Stimulated activated CD8-positive, alpha-beta memory T cell treated with anti-CD3 and anti-CD28 coated beads, Interleukin-2, amount 100 ng/mL, for 1 hour (primary cell): ENCODE measurements at regions not wholly inside any gene's neighbourhood (a gene's known extent, or its start where the extent isn't known, plus 50 kb on each side); places are given as distances from the start of the nearest gene placed in this dataset.
"Not testable (repeated sequence)": the region's sequence is repeated elsewhere in the genome, so short reads cannot be mapped to it uniquely, and the experiment has no call there.

Experiments used
- DNase-seq, 2 donors: peaks; one replicate each; pipeline ENCODE4 v3.0.0-alpha.2; 2020; ENCODE audit warnings: low read depth in 2 of 2

- DNase-seq: no peak
Measured at GRCh38 chr18:4765401-4765800, 310.3 kb upstream of the DLGAP1 start.

- DNase-seq: no peak
Measured at GRCh38 chr18:4762330-4762729, 307.2 kb upstream of the DLGAP1 start.

GRCh38 chr18:4758980-4759379 is 303.9 kb upstream of the DLGAP1 start:
- no peak for DNase-seq

- no peak for DNase-seq
Measured at GRCh38 chr18:4755848-4756247, 300.7 kb upstream of the DLGAP1 start.

- DNase-seq: not testable (repeated sequence)
Measured at GRCh38 chr18:4753151-4753550, 298.0 kb upstream of the DLGAP1 start.

- no peak for DNase-seq
Measured at GRCh38 chr18:4751523-4751922, 296.4 kb upstream of the DLGAP1 start.

- DNase-seq: no peak
Measured at GRCh38 chr18:4750393-4751346, 295.6 kb upstream of the DLGAP1 start.

- no peak for DNase-seq
Measured at GRCh38 chr18:4748975-4749374, 293.9 kb upstream of the DLGAP1 start.

GRCh38 chr18:4734903-4735302 is 279.8 kb upstream of the DLGAP1 start:
- no peak for DNase-seq

- no peak for DNase-seq
Measured at GRCh38 chr18:4734021-4734420, 278.9 kb upstream of the DLGAP1 start.

GRCh38 chr18:4721545-4721944 is 266.4 kb upstream of the DLGAP1 start:
- DNase-seq: no peak

- no peak for DNase-seq
Measured at GRCh38 chr18:4720518-4720917, 265.4 kb upstream of the DLGAP1 start.

- no peak for DNase-seq
Measured at GRCh38 chr18:4705894-4706293, 250.8 kb upstream of the DLGAP1 start.

- no peak for DNase-seq
Measured at GRCh38 chr18:4704781-4705180, 249.7 kb upstream of the DLGAP1 start.

GRCh38 chr18:4691836-4692235 is 236.7 kb upstream of the DLGAP1 start:
- DNase-seq: no peak

- not testable (repeated sequence) for DNase-seq
Measured at GRCh38 chr18:4678685-4679084, 223.6 kb upstream of the DLGAP1 start.

GRCh38 chr18:4677006-4677405 is 221.9 kb upstream of the DLGAP1 start:
- no peak for DNase-seq

GRCh38 chr18:4672162-4672561 is 217.1 kb upstream of the DLGAP1 start:
- no peak for DNase-seq

- DNase-seq: no peak
Measured at GRCh38 chr18:4658804-4659203, 203.7 kb upstream of the DLGAP1 start.

GRCh38 chr18:4653418-4653817 is 198.3 kb upstream of the DLGAP1 start:
- DNase-seq: no peak

- no peak for DNase-seq
Measured at GRCh38 chr18:4641771-4642368, 186.8 kb upstream of the DLGAP1 start.

- no peak for DNase-seq
Measured at GRCh38 chr18:4640349-4641012, 185.4 kb upstream of the DLGAP1 start.
